GM12891 (cell line): ENCODE measurements at regions not wholly inside any gene's neighbourhood (a gene's known extent, or its start where the extent isn't known, plus 50 kb on each side); places are given as distances from the start of the nearest gene placed in this dataset.

Source experiments
- POLR2A ChIP-seq: IDR thresholded peaks from 2 replicates; pipeline ENCODE4 v1.6.1; 2011; ENCODE audit warnings: low read depth, low read length, control low read depth
- POLR2AphosphoS5 ChIP-seq: IDR thresholded peaks from 2 replicates; pipeline ENCODE4 v1.6.1; 2011; ENCODE audit warnings: low read depth, low read length, control low read depth
- TAF1 ChIP-seq: IDR thresholded peaks from 2 replicates; pipeline ENCODE4 v1.6.1; 2011; ENCODE audit warnings: low read depth, low read length, control low read depth

GRCh38 chr14:45621731-45622130, 368.7 kb upstream of the MIS18BP1 start:
- TF ChIP-seq POLR2AphosphoS5 (no peak), TAF1 (no peak), POLR2A (no peak)
